HTR-8/SVneo (cell line): ENCODE measurements at regions not wholly inside any gene's neighbourhood (a gene's known extent, or its start where the extent isn't known, plus 50 kb on each side); places are given as distances from the start of the nearest gene placed in this dataset.

Source experiments
- DNase-seq: peaks from one replicate; pipeline ENCODE4 v3.0.0; 2011; ENCODE audit warnings: low spot score, mixed read lengths; ENCODE audit not compliant: insufficient read length
- FAIRE-seq: peaks from 2 replicates; lab custom pipeline; 2011; peaks lifted over from hg19 to GRCh38; lab: Jason Lieb, UNC

GRCh38 chr12:91406920-91407341 lies 224.3 kb upstream of the DCN start:
- FAIRE-seq (no peak), DNase-seq (peak; percentile 4)

DNA sequence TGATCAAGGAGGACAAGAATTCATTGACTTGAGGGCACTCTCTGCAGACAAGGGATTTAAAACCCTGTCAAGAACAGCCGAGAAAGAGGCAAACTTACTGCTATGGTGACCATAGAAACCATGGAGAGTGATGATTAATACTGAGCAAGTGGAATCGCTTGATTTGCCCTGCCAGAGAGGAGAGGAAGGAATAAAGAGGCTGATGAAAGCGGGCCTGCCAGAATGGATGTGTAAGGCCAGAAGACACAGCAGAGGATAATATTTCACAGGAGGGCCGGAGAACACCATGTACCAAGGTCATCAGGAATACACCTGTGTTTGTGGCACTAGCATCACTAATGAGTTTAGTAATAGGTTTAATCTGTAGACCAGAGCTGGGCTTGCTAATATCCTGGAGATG lies 221.8 kb upstream of the DCN start:
- DNase-seq (no peak), FAIRE-seq (no peak)

GRCh38 chr12:91401190-91401589 lies 218.6 kb upstream of the DCN start:
- DNase-seq (no peak), FAIRE-seq (no peak)

DNA sequence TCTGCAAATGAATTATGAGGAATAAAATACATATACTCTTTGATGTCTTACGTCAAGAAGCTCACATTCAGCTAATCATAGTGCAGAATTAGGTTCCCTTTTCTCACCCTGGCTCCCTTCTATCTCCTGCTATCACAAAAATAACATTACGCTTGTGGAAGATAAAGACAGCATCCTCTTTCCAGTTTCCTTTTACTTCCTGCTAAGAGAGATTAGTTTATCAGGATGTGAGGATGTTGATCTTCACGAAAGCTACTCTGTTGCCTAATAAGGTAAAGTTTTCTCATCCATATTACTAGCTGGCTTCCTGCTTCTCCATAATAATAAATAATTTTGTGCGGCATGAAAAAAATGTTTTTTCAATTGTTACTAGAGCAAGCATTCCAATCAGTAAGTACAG lies 217.7 kb upstream of the DCN start:
- DNase-seq (no peak), FAIRE-seq (no peak)

DNA sequence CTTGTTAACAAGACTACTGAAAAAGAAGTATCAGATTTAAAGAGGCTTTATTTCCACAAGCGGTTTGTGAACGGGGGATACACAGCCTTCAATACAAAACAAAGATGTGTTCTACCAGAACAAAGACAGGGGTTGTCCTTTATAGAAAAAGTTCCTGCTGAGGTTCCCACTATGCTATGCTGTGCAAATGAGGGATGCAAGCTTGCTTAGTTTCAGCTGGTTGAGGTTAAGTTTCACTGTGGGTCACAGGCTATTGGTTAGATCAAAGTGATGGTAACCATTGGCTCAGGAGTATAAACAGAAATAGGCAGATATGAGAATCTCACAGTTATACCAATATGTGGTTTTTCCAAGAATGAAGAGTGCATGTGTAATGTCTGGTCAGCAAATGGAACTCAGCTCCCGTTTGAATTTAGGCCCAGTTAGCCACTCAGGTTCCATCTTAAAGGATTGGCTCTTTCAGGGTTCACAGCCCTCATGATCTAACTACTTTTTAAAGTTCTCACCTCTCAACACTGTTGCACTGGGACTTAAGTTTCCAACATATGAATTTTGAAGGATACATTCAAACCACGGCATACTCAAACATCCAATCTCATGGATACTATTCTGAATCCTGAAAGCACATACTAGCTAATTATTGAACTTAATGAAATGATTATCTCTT lies 215.4 kb upstream of the DCN start:
- DNase-seq (no peak), FAIRE-seq (no peak)

DNA sequence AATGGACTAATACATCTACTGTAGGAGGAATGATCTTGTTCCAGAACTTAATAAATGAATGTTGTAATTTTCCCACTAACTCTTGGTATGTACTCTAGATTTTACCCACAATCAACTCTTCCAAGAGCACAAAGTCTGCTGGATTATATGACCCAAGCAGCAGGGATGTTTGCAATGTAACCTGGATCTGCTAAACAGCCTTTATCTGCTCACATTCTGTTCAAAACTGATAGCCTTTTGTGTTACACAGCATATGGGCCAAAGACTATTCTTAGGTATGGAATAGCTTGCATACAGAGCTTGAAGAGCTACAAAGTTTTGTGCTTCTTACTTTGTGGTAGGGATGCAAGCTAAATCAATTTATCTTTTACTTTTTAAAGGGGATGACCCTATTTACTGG lies 213.7 kb upstream of the DCN start:
- DNase-seq (no peak), FAIRE-seq (no peak)

GRCh38 chr12:91395628-91396135 lies 213.1 kb upstream of the DCN start:
- FAIRE-seq (no peak), DNase-seq (no peak)

DNA sequence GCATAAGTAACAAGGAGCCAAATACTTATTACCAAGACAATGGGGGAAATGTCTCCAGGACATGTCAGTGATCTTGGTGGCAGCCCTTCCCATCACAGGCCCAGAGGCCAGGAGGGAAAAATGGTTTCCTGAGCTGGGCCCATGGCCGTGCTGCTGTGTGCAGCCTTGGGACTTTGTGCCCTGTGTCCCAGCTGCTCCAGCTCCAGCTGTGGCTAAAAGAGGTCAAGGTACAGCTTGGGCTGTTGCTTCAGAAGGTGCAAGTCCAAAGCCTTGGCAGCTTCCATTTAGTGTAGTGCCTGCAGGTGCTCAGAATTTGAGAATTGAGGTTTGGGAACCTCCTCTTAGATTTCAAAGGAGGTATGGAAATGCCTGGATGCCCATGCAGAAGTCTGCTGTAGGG lies 212.3 kb upstream of the DCN start:
- DNase-seq (no peak), FAIRE-seq (no peak)

GRCh38 chr12:91388573-91388972 lies 206.0 kb upstream of the DCN start:
- DNase-seq (no peak), FAIRE-seq (no peak)

DNA sequence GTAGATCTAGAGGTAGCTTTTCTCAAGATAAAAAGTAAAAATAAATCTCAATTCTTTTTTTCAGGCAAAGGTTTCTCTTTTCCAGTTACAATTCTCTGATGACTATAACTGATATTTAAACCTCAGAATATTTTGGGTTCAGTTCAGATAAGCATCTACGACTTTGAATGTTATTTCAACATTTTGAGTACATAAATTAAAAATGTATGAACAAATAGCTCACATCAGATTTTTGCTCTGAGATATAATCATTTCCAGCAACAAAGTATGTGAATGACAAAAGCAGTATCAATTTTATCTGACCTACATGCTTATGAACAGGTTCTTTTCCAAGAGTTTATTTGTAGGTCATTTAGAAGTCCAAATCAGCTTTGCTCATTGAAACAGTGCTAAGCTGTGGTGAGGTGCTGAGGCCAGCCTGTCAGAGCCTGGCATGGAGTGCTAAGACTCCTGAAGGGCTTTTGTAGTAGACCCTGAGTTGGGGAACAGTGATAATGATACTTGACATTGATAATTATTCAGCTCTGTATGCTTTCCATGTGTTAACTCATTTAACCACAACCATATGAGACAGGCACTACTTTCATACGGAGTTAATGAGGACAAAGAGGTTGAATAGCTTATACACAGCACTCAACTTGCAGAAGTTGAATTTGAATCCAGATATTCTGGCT lies 205.0 kb upstream of the DCN start:
- DNase-seq (no peak), FAIRE-seq (no peak)

DNA sequence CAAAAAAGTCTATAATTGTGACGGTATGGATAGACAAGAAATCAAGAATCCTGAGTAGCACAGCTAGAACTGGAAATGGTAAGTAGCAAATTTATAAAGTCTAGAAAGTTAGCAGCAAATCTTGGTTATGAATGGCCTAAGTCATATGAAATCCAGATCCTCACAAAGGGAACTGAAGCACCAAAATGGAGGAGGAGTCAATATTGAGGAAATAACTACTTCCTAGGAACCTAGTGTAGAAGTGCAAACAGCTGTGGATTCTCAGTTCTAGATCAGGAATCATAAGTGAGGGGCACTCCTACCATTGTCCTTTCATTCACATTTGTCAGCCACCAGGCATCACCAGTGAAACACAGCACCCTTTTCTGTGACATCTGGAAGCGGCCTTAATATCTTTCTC lies 202.2 kb upstream of the DCN start:
- FAIRE-seq (no peak), DNase-seq (no peak)

DNA sequence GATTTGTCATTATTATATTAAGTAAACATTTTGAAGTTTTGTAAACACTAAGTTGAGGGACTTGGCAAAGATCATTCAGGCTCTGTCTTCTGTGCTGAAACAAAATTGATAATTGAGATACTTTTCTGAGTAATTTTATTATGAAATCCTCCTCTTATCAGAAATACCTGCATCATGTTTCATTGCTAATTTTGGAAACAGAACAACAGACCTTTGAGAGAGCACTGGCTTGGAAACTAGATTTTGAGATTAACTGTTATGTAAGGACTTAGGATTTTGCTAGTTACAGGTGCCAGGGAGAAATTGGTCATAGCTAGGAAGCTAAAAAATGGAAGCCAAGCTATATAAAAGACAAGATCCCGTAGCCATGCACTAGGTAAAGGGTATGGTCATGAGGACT lies 201.7 kb upstream of the DCN start:
- DNase-seq (no peak), FAIRE-seq (no peak)

DNA sequence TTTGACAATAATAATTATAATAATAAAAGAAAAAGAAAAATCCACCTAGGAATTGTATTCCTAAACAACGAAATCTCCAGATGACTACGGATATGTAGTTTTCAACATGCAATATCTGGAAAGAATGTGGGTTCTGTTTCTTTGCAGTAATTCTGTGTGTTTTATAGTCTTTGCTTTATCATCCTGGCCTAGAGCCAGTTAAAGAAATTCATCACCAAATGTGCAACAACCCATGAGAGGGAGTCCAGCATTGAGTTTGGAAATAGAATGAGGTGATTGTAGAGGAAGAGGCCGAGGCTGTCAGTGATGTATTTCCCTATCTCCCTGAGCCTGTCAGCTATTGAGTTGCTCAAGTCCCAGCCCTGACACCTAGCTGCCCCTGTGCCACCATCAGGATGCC lies 200.5 kb upstream of the DCN start:
- DNase-seq (no peak), FAIRE-seq (no peak)

GRCh38 chr12:91382081-91382543 lies 199.5 kb upstream of the DCN start:
- DNase-seq (peak; percentile 23), FAIRE-seq (peak; percentile 26)

DNA sequence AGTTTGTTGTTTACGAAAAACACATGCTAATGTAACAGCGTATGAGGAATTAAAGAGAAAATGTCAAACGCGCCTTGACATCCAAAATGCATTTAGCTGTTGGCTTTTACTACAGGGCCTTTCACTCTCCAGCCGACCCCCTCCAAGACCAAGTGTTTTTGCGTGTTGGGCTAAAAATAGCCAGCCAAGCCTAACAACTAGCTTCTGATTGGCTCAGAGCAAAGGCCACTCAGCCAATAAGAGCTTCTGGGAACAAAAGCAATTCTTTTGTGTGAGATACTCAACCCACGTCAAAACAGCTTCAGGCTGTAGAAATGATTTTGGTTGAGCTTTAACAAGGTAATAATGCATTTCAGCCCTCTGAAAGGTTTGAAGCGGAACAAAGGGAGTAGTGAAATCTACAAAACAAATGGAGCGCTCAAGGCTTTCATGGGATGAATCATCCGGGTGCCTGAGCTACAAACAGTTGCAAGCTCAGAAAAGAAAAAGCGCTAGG lies 198.7 kb upstream of the DCN start:
- no peak for FAIRE-seq

GRCh38 chr12:91380631-91381030 lies 198.0 kb upstream of the DCN start:
- no peak for FAIRE-seq
- DNase-seq, result no peak

More for the DNA sequence above, 198.7 kb upstream of the DCN start:
- peak; percentile 41 for DNase-seq

DNA sequence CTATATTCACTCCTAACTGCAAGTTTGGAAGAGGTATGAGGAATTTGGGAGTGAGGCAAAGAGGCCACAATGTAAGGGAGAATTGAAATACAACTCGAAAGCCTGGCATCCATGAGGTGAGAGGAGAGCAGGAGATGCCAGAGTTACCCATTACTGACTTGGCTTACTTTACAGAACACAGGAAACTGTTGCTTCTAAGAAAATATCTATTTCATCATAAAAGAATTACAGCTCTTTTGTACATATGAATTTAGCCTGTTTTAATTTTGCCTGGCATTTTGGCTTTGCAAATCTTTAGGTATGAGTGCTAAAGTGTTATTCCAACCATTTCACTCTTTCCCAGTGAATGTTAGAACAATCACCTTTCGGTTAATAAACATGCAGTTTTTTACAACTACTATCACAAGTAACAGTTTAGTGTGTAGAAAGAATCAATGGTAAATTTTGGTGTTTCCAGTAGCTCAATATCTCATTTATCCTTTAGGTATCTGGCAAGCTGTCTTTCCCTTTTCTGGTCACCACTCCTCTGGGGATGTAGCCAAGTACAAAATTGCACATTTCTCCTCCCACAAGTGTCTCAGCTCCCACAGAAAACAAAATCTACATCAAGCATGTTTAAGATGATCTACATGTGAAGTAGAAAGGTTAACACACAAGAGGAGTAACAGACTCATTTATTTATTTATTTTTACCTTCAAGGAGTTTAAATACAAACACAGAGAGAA lies 196.6 kb upstream of the DCN start:
- no peak for DNase-seq
- FAIRE-seq, result no peak

GRCh38 chr12:91377436-91377835 lies 194.8 kb upstream of the DCN start:
- DNase-seq, result no peak

GRCh38 chr12:91373086-91373485 lies 190.5 kb upstream of the DCN start:
- DNase-seq, result no peak
- no peak for FAIRE-seq

More at GRCh38 chr12:91377436-91377835, 194.8 kb upstream of the DCN start:
- FAIRE-seq, result no peak

GRCh38 chr12:91370086-91370868 lies 187.7 kb upstream of the DCN start:
- FAIRE-seq, result no peak

More at GRCh38 chr12:91370086-91370868, 187.7 kb upstream of the DCN start:
- DNase-seq, result no peak
